ENCODE measurements at regions not wholly inside any gene's neighbourhood (a gene's known extent, or its start where the extent isn't known, plus 50 kb on each side); places are given as distances from the start of the nearest gene placed in this dataset.
"Not testable (repeated sequence)": the region's sequence is repeated elsewhere in the genome, so short reads cannot be mapped to it uniquely, and the experiment has no call there.

DNA sequence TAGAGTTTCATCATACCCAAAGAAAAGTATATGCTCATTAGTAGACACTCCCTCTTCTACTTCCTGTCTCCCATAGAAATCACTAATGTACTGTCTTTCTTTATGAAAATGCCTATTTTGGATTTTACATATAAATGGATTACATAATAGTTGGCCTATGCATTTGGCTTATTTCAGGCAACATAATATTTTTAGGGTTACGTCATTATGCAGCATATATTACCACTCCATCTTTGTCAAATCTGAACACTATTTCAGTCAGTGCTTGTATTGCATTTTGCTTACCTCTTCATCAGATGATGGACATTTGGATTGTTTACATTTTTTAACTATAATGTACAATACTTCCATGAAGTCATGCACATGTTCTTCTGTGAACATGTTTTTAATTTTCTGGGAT, 1406.1 kb downstream of the LRFN5 start:
- H3K4me1 Mint-ChIP-seq (ENCODE audit: low read depth) = no peaks in the 10 kb centered on the region
- H3K27ac Mint-ChIP-seq = no peak overlapping the region
- intact Hi-C loops (cut with micrococcal nuclease) = no loop called here
- H3K27me3 Mint-ChIP-seq = no peaks in the 10 kb centered on the region
- ChIA-PET POLR2A (no interaction called here), CTCF (no interaction called here)
- H3K36me3 Mint-ChIP-seq = no peaks in the 10 kb centered on the region
- DNase-seq = no peak
- no peak overlapping the region for H3K4me3 Mint-ChIP-seq
- H3K9me3 Mint-ChIP-seq = peaks cover 16% of the 10 kb centered on the region

DNA sequence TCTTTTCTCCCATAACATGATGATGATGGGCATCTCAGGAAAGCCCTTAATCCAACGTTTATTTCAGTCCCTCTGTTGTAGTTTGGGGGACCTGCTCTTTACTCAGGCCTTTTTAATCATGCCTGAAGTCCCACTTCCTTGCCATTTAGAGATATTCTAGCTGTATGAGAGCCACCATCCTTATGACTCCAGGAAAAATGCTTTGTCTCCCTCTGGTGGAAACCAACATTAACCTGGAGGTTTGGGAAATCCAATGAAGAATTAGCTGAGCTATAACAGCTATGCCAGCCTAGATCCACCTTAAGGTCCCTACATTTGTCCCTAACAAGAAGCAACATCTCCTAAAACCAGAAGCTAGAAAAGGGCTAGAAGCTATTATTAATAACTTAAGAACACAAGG, 1399.1 kb downstream of the LRFN5 start:
- Mint-ChIP-seq H3K4me3 (no peak overlapping the region), H3K36me3 (peaks cover 3% of the 10 kb centered on the region), H3K9me3 (peaks cover 41% of the 10 kb centered on the region), H3K27me3 (no peaks in the 10 kb centered on the region), H3K4me1 (ENCODE audit: low read depth) (no peaks in the 10 kb centered on the region), H3K27ac (no peak overlapping the region)
- intact Hi-C loops (cut with micrococcal nuclease) = no loop called here
- ChIA-PET CTCF (no interaction called here), POLR2A (no interaction called here)
- no peak for DNase-seq

- Mint-ChIP-seq H3K9me3 (peaks cover 41% of the 10 kb centered on the region), H3K27ac (no peak overlapping the region), H3K36me3 (peaks cover 3% of the 10 kb centered on the region), H3K4me3 (no peak overlapping the region), H3K27me3 (no peaks in the 10 kb centered on the region), H3K4me1 (ENCODE audit: low read depth) (no peaks in the 10 kb centered on the region)
- POLR2A ChIA-PET = no interaction called here
- intact Hi-C loops (cut with micrococcal nuclease) = no loop called here
- CTCF ChIA-PET = no interaction called here
- no peak for DNase-seq
Measured at GRCh38 chr14:43003845-43004244, 1397.2 kb downstream of the LRFN5 start.

GRCh38 chr14:43001731-43002130, 1395.1 kb downstream of the LRFN5 start:
- H3K27ac Mint-ChIP-seq = no peak overlapping the region
- no peaks in the 10 kb centered on the region for H3K27me3 Mint-ChIP-seq
- no peak overlapping the region for H3K4me3 Mint-ChIP-seq
- intact Hi-C loops (cut with micrococcal nuclease) = no loop called here
- peaks cover 39% of the 10 kb centered on the region for H3K9me3 Mint-ChIP-seq
- POLR2A ChIA-PET = no interaction called here
- H3K4me1 Mint-ChIP-seq (ENCODE audit: low read depth) = no peaks in the 10 kb centered on the region
- DNase-seq = no peak
- peaks cover 3% of the 10 kb centered on the region for H3K36me3 Mint-ChIP-seq
- CTCF ChIA-PET = no interaction called here

GRCh38 chr14:42994051-42994736, 1387.5 kb downstream of the LRFN5 start:
- intact Hi-C loops (cut with micrococcal nuclease) = no loop called here
- Mint-ChIP-seq H3K4me1 (ENCODE audit: low read depth) (no peaks in the 10 kb centered on the region), H3K4me3 (no peak overlapping the region), H3K27me3 (no peaks in the 10 kb centered on the region), H3K9me3 (peaks cover 6% of the 10 kb centered on the region), H3K36me3 (no peaks in the 10 kb centered on the region), H3K27ac (no peak overlapping the region)
- POLR2A ChIA-PET = no interaction called here
- CTCF ChIA-PET = no interaction called here
- DNase-seq = no peak

- CTCF ChIA-PET = no interaction called here
- Mint-ChIP-seq H3K27me3 (no peaks in the 10 kb centered on the region), H3K4me3 (no peak overlapping the region), H3K36me3 (no peaks in the 10 kb centered on the region), H3K27ac (no peak overlapping the region), H3K4me1 (ENCODE audit: low read depth) (no peaks in the 10 kb centered on the region), H3K9me3 (peaks cover 15% of the 10 kb centered on the region)
- POLR2A ChIA-PET = no interaction called here
- intact Hi-C loops (cut with micrococcal nuclease) = no loop called here
- no peak for DNase-seq
Measured at GRCh38 chr14:42992930-42993329, 1386.3 kb downstream of the LRFN5 start.

- CTCF ChIA-PET = no interaction called here
- Mint-ChIP-seq H3K27ac (no peak overlapping the region), H3K9me3 (peaks cover 20% of the 10 kb centered on the region), H3K4me3 (no peak overlapping the region), H3K36me3 (no peaks in the 10 kb centered on the region), H3K4me1 (ENCODE audit: low read depth) (no peaks in the 10 kb centered on the region), H3K27me3 (no peaks in the 10 kb centered on the region)
- intact Hi-C loops (cut with micrococcal nuclease) = no loop called here
- no peak for DNase-seq
- POLR2A ChIA-PET = no interaction called here
Measured at GRCh38 chr14:42980419-42980818, 1373.7 kb downstream of the LRFN5 start.

DNA sequence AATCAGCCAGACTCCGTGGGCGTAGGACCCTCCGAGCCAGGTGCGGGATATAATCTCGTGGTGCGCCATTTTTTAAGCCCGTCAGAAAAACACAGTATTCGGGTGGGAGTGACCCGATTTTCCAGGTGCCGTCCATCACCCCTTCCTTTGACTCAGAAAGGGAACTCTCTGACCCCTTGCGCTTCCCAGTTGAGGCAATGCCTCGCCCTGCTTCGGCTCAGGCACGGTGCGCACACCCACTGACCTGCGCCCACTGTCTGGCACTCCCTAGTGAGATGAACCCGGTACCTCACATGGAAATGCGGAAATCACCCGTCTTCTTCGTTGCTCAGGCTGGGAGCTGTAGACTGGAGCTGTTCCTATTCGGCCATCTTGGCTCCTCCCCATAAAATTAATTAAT, 1366.5 kb downstream of the LRFN5 start:
- H3K27me3 Mint-ChIP-seq; H3K27ac Mint-ChIP-seq; DNase-seq; H3K4me1 Mint-ChIP-seq (ENCODE audit: low read depth); H3K4me3 Mint-ChIP-seq; intact Hi-C loops (cut with micrococcal nuclease); H3K36me3 Mint-ChIP-seq; CTCF ChIA-PET; POLR2A ChIA-PET: not testable (repeated sequence)
- peaks cover 11% of the 10 kb centered on the region for H3K9me3 Mint-ChIP-seq

- Mint-ChIP-seq H3K4me3 (no peak overlapping the region), H3K9me3 (peaks cover 5% of the 10 kb centered on the region), H3K4me1 (ENCODE audit: low read depth) (no peaks in the 10 kb centered on the region), H3K27ac (no peak overlapping the region), H3K27me3 (no peaks in the 10 kb centered on the region), H3K36me3 (no peaks in the 10 kb centered on the region)
- DNase-seq = no peak
- POLR2A ChIA-PET = no interaction called here
- CTCF ChIA-PET = no interaction called here
- intact Hi-C loops (cut with micrococcal nuclease) = no loop called here
Measured at GRCh38 chr14:42965512-42965911, 1358.8 kb downstream of the LRFN5 start.

- no peak overlapping the region for H3K27ac Mint-ChIP-seq
- H3K36me3 Mint-ChIP-seq = no peaks in the 10 kb centered on the region
- H3K4me3 Mint-ChIP-seq = no peak overlapping the region
- no peaks in the 10 kb centered on the region for H3K27me3 Mint-ChIP-seq
- intact Hi-C loops (cut with micrococcal nuclease) = no loop called here
- H3K4me1 Mint-ChIP-seq (ENCODE audit: low read depth) = no peaks in the 10 kb centered on the region
- peaks cover 7% of the 10 kb centered on the region for H3K9me3 Mint-ChIP-seq
- CTCF ChIA-PET = no interaction called here
- POLR2A ChIA-PET = no interaction called here
- no peak for DNase-seq
Measured at GRCh38 chr14:42961509-42961908, 1354.8 kb downstream of the LRFN5 start.

- no peak overlapping the region for H3K27ac Mint-ChIP-seq
- no peaks in the 10 kb centered on the region for H3K36me3 Mint-ChIP-seq
- no peaks in the 10 kb centered on the region for H3K27me3 Mint-ChIP-seq
- POLR2A ChIA-PET = no interaction called here
- H3K9me3 Mint-ChIP-seq = peaks cover 10% of the 10 kb centered on the region
- DNase-seq = no peak
- H3K4me3 Mint-ChIP-seq = no peak overlapping the region
- intact Hi-C loops (cut with micrococcal nuclease) = no loop called here
- CTCF ChIA-PET = no interaction called here
- no peaks in the 10 kb centered on the region for H3K4me1 Mint-ChIP-seq (ENCODE audit: low read depth)
Measured at GRCh38 chr14:42950363-42950762, 1343.7 kb downstream of the LRFN5 start.

- Mint-ChIP-seq H3K27me3 (no peaks in the 10 kb centered on the region), H3K4me3 (no peak overlapping the region), H3K4me1 (ENCODE audit: low read depth) (no peaks in the 10 kb centered on the region), H3K36me3 (no peaks in the 10 kb centered on the region), H3K9me3 (peaks cover 10% of the 10 kb centered on the region), H3K27ac (no peak overlapping the region)
- POLR2A ChIA-PET = no interaction called here
- DNase-seq = no peak
- CTCF ChIA-PET = no interaction called here
- intact Hi-C loops (cut with micrococcal nuclease) = no loop called here
Measured at GRCh38 chr14:42947991-42948390, 1341.3 kb downstream of the LRFN5 start.

DNA sequence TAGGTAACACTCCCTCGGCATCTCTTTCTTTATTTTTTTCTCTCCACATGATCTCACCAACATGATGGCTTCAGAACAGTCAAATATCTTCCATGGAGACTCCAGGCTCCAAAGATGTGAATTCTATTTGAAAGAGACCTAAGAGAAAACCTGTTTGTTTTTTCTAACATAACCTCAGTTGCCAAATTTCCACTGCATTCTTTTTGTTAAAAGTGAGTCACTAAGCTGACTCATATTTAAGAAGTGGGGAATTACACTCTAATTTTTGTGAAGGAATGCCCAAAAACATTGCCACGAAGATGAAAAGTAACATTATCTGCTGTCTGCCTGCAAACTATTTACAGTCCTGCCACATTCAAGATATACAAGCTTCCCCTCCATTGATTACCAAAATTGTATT, 1337.6 kb downstream of the LRFN5 start:
- ChIA-PET POLR2A (no interaction called here), CTCF (no interaction called here)
- H3K27me3 Mint-ChIP-seq = no peaks in the 10 kb centered on the region
- no peaks in the 10 kb centered on the region for H3K9me3 Mint-ChIP-seq
- no peak for DNase-seq
- intact Hi-C loops (cut with micrococcal nuclease) = no loop called here
- no peak overlapping the region for H3K27ac Mint-ChIP-seq
- H3K36me3 Mint-ChIP-seq = no peaks in the 10 kb centered on the region
- H3K4me1 Mint-ChIP-seq (ENCODE audit: low read depth) = no peaks in the 10 kb centered on the region
- no peak overlapping the region for H3K4me3 Mint-ChIP-seq

- intact Hi-C loops (cut with micrococcal nuclease) = no loop called here
- POLR2A ChIA-PET = no interaction called here
- no peaks in the 10 kb centered on the region for H3K4me1 Mint-ChIP-seq (ENCODE audit: low read depth)
- DNase-seq = no peak
- CTCF ChIA-PET = no interaction called here
- no peak overlapping the region for H3K27ac Mint-ChIP-seq
- H3K9me3 Mint-ChIP-seq = peaks cover 9% of the 10 kb centered on the region
- H3K36me3 Mint-ChIP-seq = no peaks in the 10 kb centered on the region
- H3K27me3 Mint-ChIP-seq = no peaks in the 10 kb centered on the region
- H3K4me3 Mint-ChIP-seq = no peak overlapping the region
Measured at GRCh38 chr14:42931308-42931707, 1324.6 kb downstream of the LRFN5 start.

Measured in activated CD4-positive, alpha-beta memory T cell treated with anti-CD3 and anti-CD28 coated beads for 36 hours (primary cell).